ENCODE measurements at regions not wholly inside any gene's neighbourhood (a gene's known extent, or its start where the extent isn't known, plus 50 kb on each side); places are given as distances from the start of the nearest gene placed in this dataset.
"Not testable (repeated sequence)": the region's sequence is repeated elsewhere in the genome, so short reads cannot be mapped to it uniquely, and the experiment has no call there.

GRCh38 chr9:26504057-26504456 is 388.5 kb downstream of the CAAP1 start:
- no peak for DNase-seq

GRCh38 chr9:26502311-26502710 is 390.3 kb downstream of the CAAP1 start:
- DNase-seq = peak in 6 of 56 donors; percentile 1 to 10 (median 2)

- DNase-seq = no peak
These were observed 392.1 kb downstream of the CAAP1 start for GRCh38 chr9:26500471-26500870.

DNA sequence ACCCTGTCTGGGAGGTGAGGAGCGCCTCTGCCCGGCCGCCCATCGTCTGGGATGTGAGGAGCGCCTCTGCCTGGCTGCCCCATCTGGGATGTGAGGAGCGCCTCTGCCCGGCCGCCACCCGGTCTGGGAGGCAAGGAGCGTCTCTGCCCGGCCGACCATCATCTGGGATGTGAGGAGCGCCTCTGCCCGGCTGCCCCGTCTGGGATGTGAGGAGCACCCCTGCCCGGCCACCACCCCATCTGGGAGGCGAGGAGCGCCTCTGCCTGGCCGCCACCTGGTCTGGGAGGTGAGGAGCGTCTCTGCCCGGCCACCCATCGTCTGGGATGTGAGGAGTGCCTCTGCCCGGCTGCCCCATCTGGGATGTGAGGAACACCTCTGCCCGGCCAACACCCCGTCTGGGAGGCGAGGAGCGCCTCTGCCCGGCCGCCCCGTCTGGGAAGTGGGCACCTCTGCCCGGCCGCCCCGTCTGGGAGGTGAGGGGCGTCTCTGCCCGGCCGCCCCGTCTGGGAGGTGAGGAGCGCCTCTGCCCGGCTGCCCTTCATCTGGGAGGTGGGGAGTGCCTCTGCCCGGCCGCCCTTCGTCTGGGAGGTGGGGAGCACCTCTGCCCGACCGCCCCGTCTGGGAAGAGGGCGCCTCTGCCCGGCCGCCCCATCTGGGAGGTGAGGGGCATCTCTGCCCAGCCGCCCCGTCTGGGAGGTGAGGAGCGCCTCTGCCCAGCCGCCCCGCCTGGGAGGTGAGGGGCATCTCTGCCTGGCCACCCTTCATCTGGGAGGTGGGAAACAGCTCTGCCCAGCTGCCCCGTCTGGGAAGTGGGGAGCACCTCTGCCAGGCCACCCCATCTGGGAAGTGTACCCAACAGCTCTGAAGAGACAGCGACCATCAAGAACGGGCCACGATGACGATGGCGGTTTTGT is 399.7 kb downstream of the CAAP1 start:
- DNase-seq = not testable (repeated sequence)

DNA sequence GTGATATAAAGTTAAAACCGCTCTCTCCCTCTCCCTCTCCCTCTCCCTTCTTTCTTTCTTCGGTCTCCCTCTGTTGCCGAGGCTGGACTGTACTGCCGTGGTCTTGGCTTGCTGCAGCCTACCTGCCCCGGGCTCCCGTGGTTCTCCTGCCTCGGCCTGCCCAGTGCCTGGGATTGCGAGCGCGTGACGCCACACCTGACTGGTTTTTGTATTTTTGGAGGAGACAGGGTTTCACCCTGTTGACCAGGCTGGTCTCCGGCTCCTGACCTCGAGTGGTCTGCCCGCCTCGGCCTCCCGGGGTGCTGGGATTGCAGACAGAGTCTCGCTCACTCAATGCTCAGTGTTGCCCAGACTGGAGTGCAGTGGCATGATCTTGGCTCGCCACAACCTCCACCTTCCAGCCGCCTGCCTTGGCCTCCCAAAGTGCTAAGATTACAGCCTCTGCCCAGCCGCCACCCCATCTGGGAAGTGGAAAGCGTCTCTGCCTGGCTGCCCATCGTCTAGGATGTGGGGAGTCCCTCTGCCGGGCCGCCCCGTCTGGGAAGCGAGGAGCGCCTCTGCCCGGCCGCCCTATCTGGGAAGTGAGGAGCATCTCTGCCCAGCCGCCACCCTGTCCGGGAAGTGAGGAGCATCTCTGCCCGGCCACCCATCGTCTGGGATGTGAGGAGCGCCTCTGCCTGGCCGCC is 400.5 kb downstream of the CAAP1 start:
- DNase-seq = not testable (repeated sequence)

DNA sequence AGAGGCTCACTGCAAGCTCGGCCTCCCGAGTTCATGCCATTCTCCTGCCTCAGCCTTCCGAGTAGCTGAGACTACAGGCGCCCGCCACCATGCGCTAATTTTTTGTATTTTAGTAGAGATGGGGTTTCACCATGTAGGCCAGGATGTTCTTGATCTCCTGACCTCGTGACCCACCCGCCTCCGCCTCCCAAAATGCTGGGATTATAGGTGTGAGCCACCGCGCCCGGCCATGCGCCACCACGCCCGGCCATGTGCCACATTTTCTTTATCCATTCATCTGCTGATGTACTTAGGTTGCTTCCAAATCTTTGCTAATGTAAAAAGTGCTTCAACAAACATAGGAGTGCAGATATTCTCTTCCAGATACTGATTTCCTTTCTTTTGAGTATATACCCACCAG is 408.6 kb downstream of the CAAP1 start:
- DNase-seq = no peak

- no peak for DNase-seq
These were observed 414.6 kb downstream of the CAAP1 start for GRCh38 chr9:26477963-26478362.

DNA sequence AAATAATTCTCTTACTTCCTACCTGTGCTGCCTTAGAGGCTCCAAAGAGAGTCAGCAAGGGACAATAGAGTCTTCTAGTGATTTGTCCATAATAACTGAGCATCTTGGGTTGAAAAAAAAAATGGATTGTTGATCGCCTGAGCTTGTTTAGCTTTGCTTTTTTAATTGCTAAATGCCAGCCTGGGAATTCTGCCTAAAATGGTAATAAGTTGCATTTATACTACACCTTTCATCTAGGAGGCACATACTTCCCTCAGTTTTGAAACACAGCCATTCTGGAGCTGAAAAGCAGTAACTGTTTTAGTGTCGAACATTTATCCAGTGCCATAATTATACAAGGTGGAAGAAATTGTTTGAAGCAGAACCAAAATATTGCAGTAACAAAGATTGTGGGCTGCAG is 421.3 kb downstream of the CAAP1 start:
- no peak for DNase-seq

DNA sequence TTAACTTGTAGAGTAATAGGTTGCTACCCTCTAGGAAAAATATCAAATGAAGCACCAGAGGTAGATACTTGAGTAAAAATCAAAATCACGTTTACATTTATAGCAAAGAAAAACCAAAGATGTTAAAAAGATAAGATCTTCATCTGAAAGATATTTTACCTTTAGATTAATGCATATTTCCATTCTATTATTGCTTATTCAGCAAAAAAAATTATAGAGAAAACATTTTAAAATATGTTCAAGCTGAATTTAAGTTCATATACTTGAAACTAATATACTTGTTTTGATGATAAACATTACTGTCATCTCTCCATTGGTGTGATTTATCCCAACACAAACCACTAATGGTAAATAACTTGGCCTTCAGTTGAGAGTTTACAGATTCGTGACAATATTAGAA is 422.3 kb downstream of the CAAP1 start:
- no peak for DNase-seq

GRCh38 chr9:26463837-26464236 is 428.8 kb downstream of the CAAP1 start:
- DNase-seq = no peak

DNA sequence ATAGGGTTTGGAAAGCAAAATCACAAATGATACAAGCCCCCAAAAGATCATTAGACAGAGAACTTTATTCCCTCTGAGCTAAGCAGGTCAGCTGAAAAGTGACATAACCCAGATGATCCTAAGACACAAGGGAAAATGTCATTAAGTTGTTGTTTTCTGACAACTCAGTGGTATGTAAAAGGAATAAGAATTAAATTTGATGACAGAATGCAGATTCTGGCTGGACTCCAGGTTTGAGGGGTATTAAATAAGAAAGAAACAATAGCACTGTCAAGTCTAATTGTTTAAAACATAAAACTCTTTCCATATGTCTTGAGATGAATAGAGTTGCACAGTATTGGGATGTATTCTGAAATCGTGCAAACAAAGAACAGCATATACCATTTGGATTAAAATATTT is 429.9 kb downstream of the CAAP1 start:
- no peak for DNase-seq

GRCh38 chr9:26462213-26462612 is 430.4 kb downstream of the CAAP1 start:
- DNase-seq = no peak

DNA sequence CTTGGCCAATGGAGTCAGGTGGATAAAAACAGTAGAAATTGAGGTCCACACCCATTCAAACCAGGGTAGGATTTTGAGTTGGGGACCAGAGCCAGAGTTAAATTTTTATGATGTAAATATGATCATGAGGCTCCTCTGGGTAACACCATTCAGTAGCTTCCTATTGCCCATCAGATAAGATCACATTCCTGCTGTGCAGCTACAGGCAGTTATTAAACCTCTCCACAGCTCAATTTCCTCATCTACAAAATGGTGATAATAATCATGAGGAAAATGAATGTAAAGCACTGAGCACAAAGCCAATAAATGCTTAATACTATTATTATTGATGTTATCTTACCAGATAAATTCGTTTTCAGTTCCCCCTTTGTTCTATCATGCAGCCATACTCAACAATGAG is 432.0 kb downstream of the CAAP1 start:
- no peak for DNase-seq

DNA sequence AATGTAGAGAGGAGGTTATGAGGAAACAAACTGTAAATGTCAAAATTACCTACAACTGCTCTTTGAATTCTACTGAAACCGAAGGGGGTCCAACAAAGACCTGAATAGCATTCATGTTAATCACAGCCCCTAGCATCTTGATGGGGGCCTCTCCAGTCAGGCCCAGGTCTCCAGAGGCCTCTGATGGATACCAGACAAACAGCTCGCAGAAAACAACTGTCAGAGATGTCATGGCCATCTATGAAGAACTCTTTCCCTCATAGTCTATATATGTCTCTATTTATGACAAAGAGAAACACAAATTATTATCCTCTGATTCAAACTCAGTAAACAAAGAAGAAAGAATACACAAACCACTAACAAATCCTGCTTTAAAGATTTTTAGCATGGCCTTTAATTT is 432.6 kb downstream of the CAAP1 start:
- no peak for DNase-seq

- no peak for DNase-seq
These were observed 434.5 kb downstream of the CAAP1 start for GRCh38 chr9:26458054-26458453.

DNA sequence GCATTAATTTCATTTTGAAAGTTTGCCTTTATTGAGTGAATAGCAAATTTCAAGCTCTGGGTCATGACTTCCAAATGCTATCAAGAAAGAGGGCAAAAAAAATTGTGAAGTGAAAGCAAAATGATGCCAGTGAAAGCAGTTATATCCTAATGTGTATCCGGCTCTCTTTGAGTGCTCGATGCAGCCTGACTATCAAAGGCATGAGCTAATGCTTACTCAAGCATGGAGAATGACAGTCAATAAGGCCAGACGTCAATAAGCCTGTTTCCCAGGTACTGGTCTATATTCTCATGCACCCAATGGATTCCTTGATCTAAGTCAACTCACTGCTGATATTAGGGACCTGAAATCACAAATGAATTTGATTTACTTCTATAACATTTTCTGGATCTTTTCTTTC is 435.5 kb downstream of the CAAP1 start:
- no peak for DNase-seq

DNA sequence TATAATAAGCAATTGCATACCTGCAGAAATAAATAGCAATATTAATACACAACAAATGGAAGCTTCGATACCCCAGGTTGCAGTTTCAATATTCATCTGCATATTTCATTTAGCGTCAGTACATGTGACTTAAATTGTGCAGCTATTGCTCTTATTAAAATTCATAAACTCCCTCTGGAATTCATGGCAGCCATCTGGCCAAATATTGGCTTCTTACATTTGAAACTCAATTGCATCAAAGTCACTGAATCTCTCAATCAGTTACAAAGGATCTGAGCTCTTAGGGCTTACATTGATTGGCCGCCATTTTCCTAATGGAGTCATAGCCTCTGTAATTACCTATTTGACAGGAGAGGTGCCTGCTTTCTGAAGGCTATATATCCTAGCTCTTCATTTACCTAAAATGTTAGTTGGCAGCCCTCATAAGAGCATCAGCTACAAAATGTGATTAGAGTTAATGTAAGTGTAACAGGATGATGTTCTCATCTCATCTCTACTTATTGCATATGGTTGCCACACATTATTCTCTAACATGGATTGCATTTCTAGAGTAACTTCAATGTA is 453.5 kb downstream of the CAAP1 start:
- DNase-seq = no peak

- peak in 5 of 56 donors; percentile 2 to 32 (median 3) for DNase-seq
These were observed 455.4 kb downstream of the CAAP1 start for GRCh38 chr9:26437056-26437711.

GRCh38 chr9:26426551-26427131 is 466.0 kb downstream of the CAAP1 start:
- DNase-seq = no peak

DNA sequence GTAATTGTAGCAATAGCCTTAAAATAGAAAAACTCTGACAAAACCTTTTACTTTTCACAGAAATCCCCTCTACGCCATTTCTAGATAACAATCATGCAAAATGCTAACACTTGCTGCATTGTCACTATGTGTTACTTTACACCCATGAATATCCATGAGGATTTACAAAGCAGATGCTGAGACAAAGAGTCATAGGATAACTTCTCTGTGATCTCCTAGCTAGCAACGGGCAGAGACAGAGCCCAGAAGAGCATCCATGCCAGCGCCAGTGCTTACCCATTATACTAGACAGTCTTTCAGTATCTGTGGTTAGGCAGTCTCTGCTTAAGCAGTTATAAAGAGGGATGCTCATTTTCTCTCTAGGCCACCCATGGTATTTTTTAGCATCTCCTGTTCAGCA is 474.1 kb downstream of the CAAP1 start:
- DNase-seq = no peak

DNA sequence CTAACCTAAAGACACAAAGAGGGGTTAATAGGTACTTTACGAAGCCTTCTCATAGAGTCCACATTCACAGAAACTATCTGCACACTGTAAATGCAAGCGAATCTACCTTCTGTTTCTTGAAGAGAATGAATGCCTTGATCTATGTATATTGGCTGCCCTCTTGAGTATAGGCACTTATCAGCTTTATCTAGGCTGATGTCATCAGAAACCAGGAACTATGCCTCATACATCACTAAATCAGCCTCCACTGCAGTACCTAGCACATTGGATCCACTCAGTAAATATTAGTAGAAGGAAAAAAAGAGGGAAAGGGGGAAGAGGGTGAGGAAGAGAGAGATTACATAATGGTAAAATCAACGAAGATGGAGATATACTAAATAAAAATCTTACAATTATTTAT is 477.1 kb downstream of the CAAP1 start:
- no peak for DNase-seq

DNA sequence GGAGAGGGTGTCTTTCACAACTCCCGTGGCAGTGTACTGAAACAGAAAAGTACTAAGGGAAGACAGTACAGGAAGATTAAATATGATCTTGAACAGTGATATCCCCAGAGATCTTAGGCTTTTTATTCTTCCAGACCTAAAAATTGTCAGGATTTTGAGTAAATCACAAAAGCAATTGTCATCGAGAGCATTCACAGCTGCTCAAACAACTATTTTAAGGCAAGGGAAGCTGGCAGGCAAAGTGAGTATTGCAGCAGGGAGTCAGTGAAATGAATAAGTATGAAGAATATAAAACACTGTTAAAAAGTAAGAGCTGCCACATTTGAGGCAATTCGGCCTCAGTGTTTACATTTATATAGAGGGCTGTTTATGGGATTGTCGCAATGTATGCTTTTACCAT is 479.0 kb downstream of the CAAP1 start:
- DNase-seq = no peak
